ENCODE measurements at regions not wholly inside any gene's neighbourhood (a gene's known extent, or its start where the extent isn't known, plus 50 kb on each side); places are given as distances from the start of the nearest gene placed in this dataset.

GRCh38 chr10:79017882-79018520, 50.8 kb upstream of the ZMIZ1 start:
- Mint-ChIP-seq H3K4me3 (no peak overlapping the region), H3K36me3 (no peaks in the 10 kb centered on the region), H3K4me1 (peaks cover 0 to 12% of the 10 kb centered on the region in 2 donors), H3K9me3 (peaks cover 0 to 8% (median under 1%) of the 10 kb centered on the region in 6 donors), H3K27me3 (ENCODE audit: low read depth in 3 of 3) (peaks cover 2 to 14% (median 4%) of the 10 kb centered on the region in 3 donors), H3K27ac (no peak overlapping the region)
- no peak for DNase-seq

DNA sequence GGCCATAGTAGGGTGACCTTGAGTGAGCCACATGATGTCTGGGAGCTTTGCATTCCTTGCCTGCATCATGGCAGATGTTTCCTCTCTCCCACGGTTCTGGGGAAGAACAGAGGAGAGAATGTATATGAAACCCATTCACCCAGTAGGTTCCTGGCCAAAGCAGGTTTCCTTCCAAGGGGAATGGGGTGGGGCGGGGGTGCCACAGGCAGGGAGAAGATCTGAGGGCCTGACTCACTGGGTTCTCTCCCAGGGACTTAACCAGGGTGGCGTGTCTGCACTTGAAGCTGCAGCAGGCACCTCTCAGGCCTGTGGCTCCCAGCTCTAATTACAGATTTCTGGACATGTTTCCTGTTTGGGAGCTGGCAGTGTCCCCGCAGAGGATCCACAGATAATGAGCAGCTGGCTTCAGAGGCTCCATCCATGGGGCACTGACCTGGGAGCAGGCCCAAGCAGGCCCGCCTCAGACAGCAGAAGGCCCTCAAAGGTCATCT, 50.2 kb upstream of the ZMIZ1 start:
- Mint-ChIP-seq H3K27me3 (ENCODE audit: low read depth in 3 of 3) (peaks cover 2 to 17% (median 4%) of the 10 kb centered on the region in 3 donors), H3K27ac (no peak overlapping the region), H3K9me3 (peaks cover 0 to 8% (median under 1%) of the 10 kb centered on the region in 6 donors), H3K4me1 (peaks cover 0 to 12% of the 10 kb centered on the region in 2 donors), H3K4me3 (no peak overlapping the region), H3K36me3 (no peaks in the 10 kb centered on the region)
- DNase-seq: no peak
